ENCODE measurements at regions not wholly inside any gene's neighbourhood (a gene's known extent, or its start where the extent isn't known, plus 50 kb on each side); places are given as distances from the start of the nearest gene placed in this dataset.

- TF ChIP-seq, protein P1, sequence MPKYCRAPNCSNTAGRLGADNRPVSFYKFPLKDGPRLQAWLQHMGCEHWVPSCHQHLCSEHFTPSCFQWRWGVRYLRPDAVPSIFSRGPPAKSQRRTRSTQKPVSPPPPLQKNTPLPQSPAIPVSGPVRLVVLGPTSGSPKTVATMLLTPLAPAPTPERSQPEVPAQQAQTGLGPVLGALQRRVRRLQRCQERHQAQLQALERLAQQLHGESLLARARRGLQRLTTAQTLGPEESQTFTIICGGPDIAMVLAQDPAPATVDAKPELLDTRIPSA (CRISPR knock-in tag; IDR thresholded peaks at IDR 0.05; ENCODE audit: borderline replicate concordance): no peak
- TF ChIP-seq EP300 (IDR thresholded peaks at IDR 0.05; ENCODE audit: low read depth in 2 of 2, low read length in 2 of 2): no peak
- no peak for TF ChIP-seq EP300 (CRISPR knock-in tag; IDR thresholded peaks at IDR 0.05; ENCODE audit: borderline replicate concordance)
- no peak for TF ChIP-seq PHB2 (IDR thresholded peaks at IDR 0.05; ENCODE audit: partially characterized antibody)
- TF ChIP-seq ZNF205 (CRISPR knock-in tag; IDR thresholded peaks at IDR 0.05): no peak
- no peak for TF ChIP-seq ZNF20 (CRISPR knock-in tag; IDR thresholded peaks at IDR 0.05)
- TF ChIP-seq ZNF263 (CRISPR knock-in tag; IDR thresholded peaks at IDR 0.05): no peak
Measured at GRCh38 chr4:43275779-43276178, 383.3 kb downstream of the GRXCR1 start (continued).

GRCh38 chr4:43276321-43276720, 383.8 kb downstream of the GRXCR1 start:
- FAIRE-seq (no peak), ATAC-seq (no peak), DNase-seq (ENCODE audit: low spot score) (no peak)
- 21% methylated on average over 1 of the region's 1 CpG for WGBS (ENCODE audit: low lambda C conversion rate)
- TF ChIP-seq KDM3A (CRISPR knock-in tag; IDR thresholded peaks at IDR 0.05; ENCODE audit: low read depth) (no peak), AHR (CRISPR knock-in tag; IDR thresholded peaks at IDR 0.05) (no peak), ZNF451 (CRISPR knock-in tag; IDR thresholded peaks at IDR 0.05) (no peak), RAD51 (IDR thresholded peaks at IDR 0.05; ENCODE audit: borderline replicate concordance) (no peak), PBX3 (CRISPR knock-in tag; IDR thresholded peaks at IDR 0.05; ENCODE audit: borderline replicate concordance) (no peak), ZNF317 (CRISPR knock-in tag; IDR thresholded peaks at IDR 0.05) (no peak), ELF3 (CRISPR knock-in tag; IDR thresholded peaks at IDR 0.05) (no peak), ZNF569 (CRISPR knock-in tag; IDR thresholded peaks at IDR 0.05; ENCODE audit: borderline replicate concordance) (no peak), CEBPB (IDR thresholded peaks at IDR 0.05; ENCODE audit: borderline replicate concordance, low read depth, low read length) (no peak), EZH2 (conservative IDR thresholded peaks at IDR 0.05; ENCODE audit: low read depth, low read length) (no peak)
- BruUV-seq (replicated peaks): no TSS peak
- H3K9ac ChIP-seq (ENCODE audit: insufficient read depth, low read depth, low read length): no peak overlapping the region
- H3K9me3 ChIP-seq (ENCODE audit: low read length): peaks cover 30% of the 10 kb centered on the region
- H3K79me2 ChIP-seq (ENCODE audit: insufficient read depth, low read length): no peaks in the 10 kb centered on the region
- in situ Hi-C loops (cut with HindIII; ENCODE audit: extremely low pct_ligation_motif_present, low pct_unique_long_range_greater_than_20kb) (no loop called here), intact Hi-C loops (cut with micrococcal nuclease; ENCODE audit: unreplicated experiment) (no loop called here)
- H3K27ac ChIP-seq (ENCODE audit: extremely low read length, insufficient read depth, low read length): no peak overlapping the region
- no peaks in the 10 kb centered on the region for H3K27me3 ChIP-seq (ENCODE audit: control insufficient read depth in 1 of 2, insufficient read depth in 2 of 2, low read length in 2 of 2)
- H3K36me3 ChIP-seq (replicated peaks in 1 of 2; ENCODE audit: control insufficient read depth in 1 of 2, insufficient read depth in 2 of 2, low read length in 2 of 2): no peaks in the 10 kb centered on the region
- ChIA-PET POLR2A (no interaction called here), CTCF (ENCODE audit: low intra/inter-chr PET ratio, low total read pairs) (no interaction called here)
- H2AFZ ChIP-seq (ENCODE audit: low read length): no peak overlapping the region
- H3K4me1 ChIP-seq (ENCODE audit: insufficient read depth, low read length): no peaks in the 10 kb centered on the region
- H4K20me1 ChIP-seq (ENCODE audit: insufficient read depth, low read length): no peaks in the 10 kb centered on the region
- H3K4me3 ChIP-seq (replicated peaks in 1 of 3; ENCODE audit: insufficient read depth in 1 of 3, low read depth in 2 of 3, low read length in 3 of 3): no peak overlapping the region
- H3K4me2 ChIP-seq (ENCODE audit: low read depth, low read length): no peak overlapping the region

Data from HepG2 (cell line).